OCI-M1 (cell line): ENCODE measurements at regions not wholly inside any gene's neighbourhood (a gene's known extent, or its start where the extent isn't known, plus 50 kb on each side); places are given as distances from the start of the nearest gene placed in this dataset.

Experiments used
- DNase-seq: peaks from one replicate; lab custom pipeline; 2025; lab: John Stamatoyannopoulos, UW

- DNase-seq, result no peak
These were observed 495.7 kb upstream of the TCF4 start for GRCh38 chr18:56083523-56084287.

GRCh38 chr18:56083097-56083521 is 495.1 kb upstream of the TCF4 start:
- DNase-seq, result no peak

GRCh38 chr18:56076723-56077122 is 488.7 kb upstream of the TCF4 start:
- no peak for DNase-seq

GRCh38 chr18:56068701-56069100 is 480.7 kb upstream of the TCF4 start:
- DNase-seq, result no peak

GRCh38 chr18:56067969-56068671 is 480.1 kb upstream of the TCF4 start:
- DNase-seq, result no peak

GRCh38 chr18:56067214-56067894 is 479.4 kb upstream of the TCF4 start:
- no peak for DNase-seq

GRCh38 chr18:56066524-56067213 is 478.7 kb upstream of the TCF4 start:
- no peak for DNase-seq

GRCh38 chr18:56065086-56065485 is 477.1 kb upstream of the TCF4 start:
- no peak for DNase-seq

- DNase-seq, result no peak
These were observed 474.9 kb upstream of the TCF4 start for GRCh38 chr18:56062931-56063330.

- DNase-seq, result no peak
These were observed 473.1 kb upstream of the TCF4 start for GRCh38 chr18:56060967-56061541.

GRCh38 chr18:56052202-56052601 is 464.2 kb upstream of the TCF4 start:
- DNase-seq, result no peak

GRCh38 chr18:56044239-56044638 is 456.2 kb upstream of the TCF4 start:
- DNase-seq, result no peak

- DNase-seq, result no peak
These were observed 455.7 kb upstream of the TCF4 start for GRCh38 chr18:56043641-56044061.

GRCh38 chr18:56042915-56043536 is 455.0 kb upstream of the TCF4 start:
- DNase-seq, result no peak

GRCh38 chr18:56038171-56039030 is 450.4 kb upstream of the TCF4 start:
- DNase-seq, result no peak

GRCh38 chr18:56036741-56037140 is 448.7 kb upstream of the TCF4 start:
- DNase-seq, result no peak

- DNase-seq, result peak; percentile 25
These were observed 447.6 kb upstream of the TCF4 start for GRCh38 chr18:56035546-56035945.

GRCh38 chr18:56034949-56035348 is 447.0 kb upstream of the TCF4 start:
- no peak for DNase-seq

- DNase-seq, result no peak
These were observed 442.1 kb upstream of the TCF4 start for GRCh38 chr18:56030060-56030459.

GRCh38 chr18:56028514-56028913 is 440.5 kb upstream of the TCF4 start:
- no peak for DNase-seq

- DNase-seq, result no peak
These were observed 438.5 kb upstream of the TCF4 start for GRCh38 chr18:56026509-56026908.
